CD4-positive, alpha-beta T cell (primary cell): ENCODE measurements at regions not wholly inside any gene's neighbourhood (a gene's known extent, or its start where the extent isn't known, plus 50 kb on each side); places are given as distances from the start of the nearest gene placed in this dataset.

Source experiments
- ATAC-seq: fragments of 200-7000 bp; cut with Tn5 transposase; one replicate; pipeline ENCODE4 v1.10.0; 2022; ENCODE audit warnings: mild to moderate bottlenecking; ENCODE audit not compliant: poor library complexity
- CTCF ChIA-PET: fragments of 350-600 bp; sonication (Branson Sonifier 250); formaldehyde crosslinking; loops from one replicate; lab custom pipeline; 2021; ENCODE audit warnings: antibody characterized with exemption, inconsistent platforms; lab: Charles Lee
- POLR2A ChIA-PET: fragments of 350-600 bp; sonication (Branson Sonifier 250); formaldehyde crosslinking; loops from one replicate; lab custom pipeline; 2021; ENCODE audit warnings: antibody characterized with exemption, inconsistent platforms; lab: Charles Lee
- DNase-seq, 14 experiments: peaks; one replicate each; pipeline ENCODE4 v3.0.0-alpha.2; 2013 to 2020; ENCODE audit warnings: mixed read lengths in 2 of 14
- H3K27ac ChIP-seq, 2 donors: one replicate each; pipeline versions ENCODE4 v1.5.1 to v1.7.0; 2013; ENCODE audit warnings: low read length in 2 of 2, low read depth in 1 of 2, mild to moderate bottlenecking in 1 of 2
- H3K27me3 ChIP-seq, 2 experiments: 1 replicate in 1 of 2; 2 replicates in 1 of 2; pipeline versions ENCODE4 v1.6.1 to v1.7.0; 2013; ENCODE audit warnings: low read length in 2 of 2, control low read depth in 1 of 2, mild to moderate bottlenecking in 1 of 2, moderate library complexity in 1 of 2; ENCODE audit not compliant: insufficient read depth in 2 of 2, control insufficient read depth in 1 of 2
- H3K36me3 ChIP-seq: one replicate; pipeline ENCODE4 v1.6.1; 2013; ENCODE audit warnings: low read length, control low read depth; ENCODE audit not compliant: insufficient read depth
- H3K4me1 ChIP-seq: one replicate; pipeline ENCODE4 v1.6.1; 2013; ENCODE audit warnings: low read length, control low read depth; ENCODE audit not compliant: insufficient read depth
- H3K4me3 ChIP-seq: one replicate; pipeline ENCODE4 v1.5.1; 2013; ENCODE audit warnings: mild to moderate bottlenecking, low read length, moderate library complexity
- H3K9me3 ChIP-seq, 2 experiments: 1 replicate in 1 of 2; 2 replicates in 1 of 2; pipeline versions ENCODE4 v1.6.1 to v1.7.0; 2013; ENCODE audit warnings: low read length in 2 of 2, mild to moderate bottlenecking in 2 of 2, control low read depth in 1 of 2, moderate library complexity in 1 of 2; ENCODE audit not compliant: control insufficient read depth in 1 of 2, insufficient read depth in 1 of 2
- H3K27ac Mint-ChIP-seq: one replicate; pipeline ENCODE4 v1.8.0; 2020; ENCODE audit warnings: mixed read lengths
- H3K27me3 Mint-ChIP-seq: one replicate; pipeline ENCODE4 v1.8.0; 2021; ENCODE audit warnings: mixed read lengths
- H3K36me3 Mint-ChIP-seq: one replicate; pipeline ENCODE4 v1.8.0; 2021; ENCODE audit warnings: low read depth, mixed read lengths
- H3K4me1 Mint-ChIP-seq: one replicate; pipeline ENCODE4 v1.8.0; 2021; ENCODE audit warnings: low read depth, mixed read lengths
- H3K4me3 Mint-ChIP-seq: one replicate; pipeline ENCODE4 v1.8.0; 2020; ENCODE audit warnings: mild to moderate bottlenecking, mixed read lengths
- H3K9me3 Mint-ChIP-seq: one replicate; pipeline ENCODE4 v1.8.0; 2020; ENCODE audit warnings: mixed read lengths
- intact Hi-C, 2 experiments: fragments of 100-400 bp; cut with DNase I in 1 of 2; cut with micrococcal nuclease in 1 of 2; formaldehyde crosslinking; loops; one replicate each; pipeline versions ENCODE4 v1.15.1 to v1.9.0; 2023 to 2025; cut with DNase I, micrococcal nuclease
- TF ChIP-seq, protein P1 (sequence below): fragments of 200-600 bp; IDR thresholded peaks from one replicate; pipeline ENCODE4 v1.8.0; 2022; ENCODE audit warnings: antibody characterized with exemption, mild to moderate bottlenecking

DNA sequence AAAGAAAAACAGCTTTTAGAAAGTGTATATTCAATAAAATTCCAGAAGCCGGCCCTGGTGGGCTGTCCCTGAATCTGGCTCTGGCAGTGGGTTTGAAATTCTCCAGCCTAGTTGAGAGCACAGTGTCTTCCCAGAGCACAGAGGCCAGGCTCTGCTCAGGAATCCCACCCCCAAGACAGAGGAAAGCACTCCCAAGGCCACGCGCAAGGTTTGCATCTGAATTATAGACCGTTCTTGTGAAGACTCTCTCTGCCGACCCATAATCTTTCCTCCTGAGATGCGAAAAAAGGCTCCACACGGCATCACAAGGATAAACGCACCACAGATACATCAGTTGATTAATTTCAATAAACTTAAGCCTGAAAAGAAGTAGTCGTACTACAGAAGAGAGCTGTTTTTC lies 342.2 kb downstream of the CMPK2 start:
- Histone ChIP-seq H3K27me3 (no peaks in the 10 kb centered on the region), H3K9me3 (no peaks in the 10 kb centered on the region), H3K36me3 (no peaks in the 10 kb centered on the region), H3K4me3 (no peak overlapping the region), H3K4me1 (no peaks in the 10 kb centered on the region), H3K27ac (no peak overlapping the region)
- no peaks in the 10 kb centered on the region for H3K9me3 Mint-ChIP-seq
- CTCF ChIA-PET: no interaction called here
- no peaks in the 10 kb centered on the region for H3K4me1 Mint-ChIP-seq
- H3K36me3 Mint-ChIP-seq: no peaks in the 10 kb centered on the region
- DNase-seq (no peak), ATAC-seq (no peak)
- H3K27ac Mint-ChIP-seq: no peak overlapping the region
- TF ChIP-seq, protein P1, sequence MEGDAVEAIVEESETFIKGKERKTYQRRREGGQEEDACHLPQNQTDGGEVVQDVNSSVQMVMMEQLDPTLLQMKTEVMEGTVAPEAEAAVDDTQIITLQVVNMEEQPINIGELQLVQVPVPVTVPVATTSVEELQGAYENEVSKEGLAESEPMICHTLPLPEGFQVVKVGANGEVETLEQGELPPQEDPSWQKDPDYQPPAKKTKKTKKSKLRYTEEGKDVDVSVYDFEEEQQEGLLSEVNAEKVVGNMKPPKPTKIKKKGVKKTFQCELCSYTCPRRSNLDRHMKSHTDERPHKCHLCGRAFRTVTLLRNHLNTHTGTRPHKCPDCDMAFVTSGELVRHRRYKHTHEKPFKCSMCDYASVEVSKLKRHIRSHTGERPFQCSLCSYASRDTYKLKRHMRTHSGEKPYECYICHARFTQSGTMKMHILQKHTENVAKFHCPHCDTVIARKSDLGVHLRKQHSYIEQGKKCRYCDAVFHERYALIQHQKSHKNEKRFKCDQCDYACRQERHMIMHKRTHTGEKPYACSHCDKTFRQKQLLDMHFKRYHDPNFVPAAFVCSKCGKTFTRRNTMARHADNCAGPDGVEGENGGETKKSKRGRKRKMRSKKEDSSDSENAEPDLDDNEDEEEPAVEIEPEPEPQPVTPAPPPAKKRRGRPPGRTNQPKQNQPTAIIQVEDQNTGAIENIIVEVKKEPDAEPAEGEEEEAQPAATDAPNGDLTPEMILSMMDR: no peak
- peaks cover 5% of the 10 kb centered on the region for H3K27me3 Mint-ChIP-seq
- POLR2A ChIA-PET: no interaction called here
- H3K4me3 Mint-ChIP-seq: no peak overlapping the region
- intact Hi-C loops: no loop called here

DNA sequence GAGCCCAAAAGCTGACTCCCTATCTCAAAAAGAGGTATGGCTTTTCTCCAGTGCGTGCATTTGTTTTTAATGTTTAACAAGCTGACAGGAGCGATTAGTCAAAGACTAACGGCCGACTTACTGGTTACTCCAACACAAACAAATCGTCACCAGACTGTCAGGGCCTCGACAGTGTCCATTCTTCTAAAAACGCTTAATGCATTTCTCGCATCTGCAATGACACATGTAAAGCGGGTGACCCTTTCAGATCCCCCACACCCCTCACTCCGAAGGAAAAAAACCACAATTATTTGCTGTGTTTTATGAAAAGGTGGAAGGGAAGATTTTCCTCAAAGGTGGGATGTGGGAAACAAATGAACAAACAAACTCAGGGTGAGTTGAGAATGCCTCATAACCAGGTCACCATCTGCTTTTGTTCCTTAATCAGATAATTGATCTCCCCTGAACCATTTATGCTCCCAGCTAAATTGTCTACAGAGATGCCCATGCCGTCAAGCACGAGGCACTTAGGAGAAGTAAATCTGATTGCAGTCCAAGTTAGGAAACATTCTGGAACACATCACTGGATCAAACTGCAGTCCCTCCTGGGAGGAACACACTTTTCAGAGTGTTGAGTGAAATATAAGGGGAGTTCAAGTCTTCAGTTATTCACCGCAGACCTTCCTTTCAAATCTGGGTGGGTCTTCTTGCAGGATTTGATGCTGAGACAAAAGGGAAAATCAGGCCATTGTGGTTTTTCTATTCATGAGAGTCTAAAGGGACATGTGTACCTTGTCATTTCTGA lies 340.8 kb downstream of the CMPK2 start:
- no peak for ATAC-seq
- Histone ChIP-seq H3K36me3 (no peaks in the 10 kb centered on the region), H3K27ac (no peak overlapping the region)

DNA sequence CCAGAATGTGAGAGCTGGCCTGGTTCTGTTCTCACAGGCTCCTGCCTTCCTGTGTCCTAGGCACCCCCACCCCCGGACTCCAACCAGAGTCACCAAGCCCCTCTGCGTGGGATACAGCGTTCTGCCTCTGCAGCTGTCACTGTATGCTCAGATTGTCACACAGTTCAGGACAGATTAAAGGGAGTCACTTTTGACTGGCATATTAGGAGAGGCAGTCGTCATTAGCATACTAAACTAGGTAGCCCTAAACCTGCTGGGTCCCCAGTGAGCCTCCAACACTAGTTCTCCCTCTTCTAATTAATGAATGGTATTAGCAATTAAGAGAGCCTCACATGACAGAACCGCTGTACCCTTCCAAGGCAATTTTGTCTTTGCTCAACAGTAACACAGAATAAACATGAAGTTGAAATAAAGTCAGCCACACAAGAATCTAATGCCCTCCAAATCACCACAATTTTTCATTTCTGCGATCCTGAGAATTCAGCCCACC lies 340.2 kb downstream of the CMPK2 start:
- Mint-ChIP-seq H3K36me3 (no peaks in the 10 kb centered on the region), H3K4me1 (no peaks in the 10 kb centered on the region), H3K27me3 (peaks cover 5% of the 10 kb centered on the region), H3K4me3 (no peak overlapping the region), H3K27ac (no peak overlapping the region), H3K9me3 (no peaks in the 10 kb centered on the region)
- H3K27ac ChIP-seq: no peak overlapping the region
- ChIA-PET POLR2A (no interaction called here), CTCF (no interaction called here)
- intact Hi-C loops: no loop called here
- no peaks in the 10 kb centered on the region for H3K36me3 ChIP-seq
- no peak overlapping the region for H3K4me3 ChIP-seq
- DNase-seq (no peak), ATAC-seq (no peak)
- TF ChIP-seq, protein P1: no peak
- H3K4me1 ChIP-seq: no peaks in the 10 kb centered on the region
- no peaks in the 10 kb centered on the region for H3K9me3 ChIP-seq
- no peaks in the 10 kb centered on the region for H3K27me3 ChIP-seq

More for the DNA sequence above, 340.8 kb downstream of the CMPK2 start:
- H3K27me3 ChIP-seq: no peaks in the 10 kb centered on the region
- intact Hi-C loops: no loop called here
- Mint-ChIP-seq H3K27ac (no peak overlapping the region), H3K9me3 (no peaks in the 10 kb centered on the region), H3K27me3 (peaks cover 5% of the 10 kb centered on the region), H3K36me3 (no peaks in the 10 kb centered on the region), H3K4me1 (no peaks in the 10 kb centered on the region), H3K4me3 (no peak overlapping the region)
- H3K4me1 ChIP-seq: no peaks in the 10 kb centered on the region
- H3K9me3 ChIP-seq: no peaks in the 10 kb centered on the region
- TF ChIP-seq, protein P1: no peak
- no peak for DNase-seq
- H3K4me3 ChIP-seq: no peak overlapping the region
- CTCF ChIA-PET: no interaction called here
- POLR2A ChIA-PET: no interaction called here
